ENCODE measurements at regions not wholly inside any gene's neighbourhood (a gene's known extent, or its start where the extent isn't known, plus 50 kb on each side); places are given as distances from the start of the nearest gene placed in this dataset.

GRCh38 chr20:60966031-60966430 is 286.0 kb upstream of the CDH4 start:
- DNase-seq (ENCODE audit: low read depth): no peak
- TF ChIP-seq CTCF (IDR thresholded peaks at IDR 0.05; ENCODE audit: insufficient read depth, low read depth, low read length): no peak
- H3K4me3 ChIP-seq (ENCODE audit: low read depth, low read length): no peak overlapping the region

DNA sequence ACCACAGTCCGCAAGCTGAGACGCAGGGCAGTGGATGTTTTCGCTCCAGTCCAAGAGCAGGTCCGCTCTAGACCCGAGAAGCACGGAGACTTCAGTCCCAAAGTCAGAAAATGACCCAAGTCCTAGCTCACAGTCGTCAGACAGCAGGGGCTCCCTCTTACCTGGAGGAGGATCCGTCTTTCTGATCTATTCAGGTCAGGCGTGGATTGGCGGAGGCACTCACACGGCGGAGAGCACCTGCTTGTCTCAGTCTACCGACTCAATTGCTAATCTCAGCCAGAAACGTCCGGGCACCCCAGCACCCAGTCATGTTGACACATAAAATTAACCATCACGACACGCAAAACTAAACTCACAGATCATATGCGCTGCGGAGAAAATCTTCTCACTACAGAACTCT is 285.3 kb upstream of the CDH4 start:
- DNase-seq (ENCODE audit: low read depth): no peak
- no peak overlapping the region for H3K4me3 ChIP-seq (ENCODE audit: low read depth, low read length)
- no peak for TF ChIP-seq CTCF (IDR thresholded peaks at IDR 0.05; ENCODE audit: insufficient read depth, low read depth, low read length)

DNA sequence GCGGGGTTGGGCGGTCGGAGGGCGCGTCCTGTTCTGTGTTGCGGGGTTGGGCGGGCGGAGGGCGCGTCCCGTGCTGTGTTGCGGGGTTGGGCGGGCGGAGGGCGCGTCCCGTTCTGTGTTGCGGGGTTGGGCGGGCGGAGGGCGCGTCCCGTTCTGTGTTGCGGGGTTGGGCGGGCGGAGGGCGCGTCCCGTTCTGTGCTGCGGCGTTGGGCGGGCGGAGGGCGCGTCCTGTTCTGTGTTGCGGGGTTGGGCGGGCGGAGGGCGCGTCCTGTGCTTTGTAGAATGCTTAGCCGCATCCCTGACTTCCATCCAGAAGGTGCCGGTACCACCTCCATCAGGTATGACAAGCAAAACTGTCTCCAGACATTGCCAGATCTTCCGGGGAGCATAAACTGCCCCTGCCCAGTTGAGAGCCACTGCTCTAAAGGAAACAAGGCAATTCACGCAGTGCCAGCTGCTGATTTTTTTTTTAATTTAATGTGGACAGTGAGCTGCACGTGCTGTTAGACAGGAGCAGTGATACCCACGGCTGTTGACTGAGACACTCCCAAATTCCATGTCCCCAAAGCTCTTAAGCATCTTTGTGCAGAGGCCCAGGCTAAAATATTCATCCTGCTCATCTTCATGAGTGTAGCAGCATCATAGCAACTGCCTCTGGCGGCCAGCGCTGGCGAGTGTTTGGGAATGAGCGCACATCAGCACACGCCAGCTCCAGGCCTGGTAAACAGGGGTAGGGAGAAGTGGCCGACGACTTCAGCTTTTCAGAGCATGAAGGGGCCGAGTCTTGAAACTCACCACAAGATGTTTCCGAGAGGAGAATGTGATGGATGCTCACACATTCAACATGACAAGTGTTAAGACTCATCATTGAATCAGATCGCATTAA is 284.4 kb upstream of the CDH4 start:
- no peak for TF ChIP-seq CTCF (IDR thresholded peaks at IDR 0.05; ENCODE audit: insufficient read depth, low read depth, low read length)
- H3K4me3 ChIP-seq (ENCODE audit: low read depth, low read length): no peak overlapping the region
- DNase-seq (ENCODE audit: low read depth): no peak

DNA sequence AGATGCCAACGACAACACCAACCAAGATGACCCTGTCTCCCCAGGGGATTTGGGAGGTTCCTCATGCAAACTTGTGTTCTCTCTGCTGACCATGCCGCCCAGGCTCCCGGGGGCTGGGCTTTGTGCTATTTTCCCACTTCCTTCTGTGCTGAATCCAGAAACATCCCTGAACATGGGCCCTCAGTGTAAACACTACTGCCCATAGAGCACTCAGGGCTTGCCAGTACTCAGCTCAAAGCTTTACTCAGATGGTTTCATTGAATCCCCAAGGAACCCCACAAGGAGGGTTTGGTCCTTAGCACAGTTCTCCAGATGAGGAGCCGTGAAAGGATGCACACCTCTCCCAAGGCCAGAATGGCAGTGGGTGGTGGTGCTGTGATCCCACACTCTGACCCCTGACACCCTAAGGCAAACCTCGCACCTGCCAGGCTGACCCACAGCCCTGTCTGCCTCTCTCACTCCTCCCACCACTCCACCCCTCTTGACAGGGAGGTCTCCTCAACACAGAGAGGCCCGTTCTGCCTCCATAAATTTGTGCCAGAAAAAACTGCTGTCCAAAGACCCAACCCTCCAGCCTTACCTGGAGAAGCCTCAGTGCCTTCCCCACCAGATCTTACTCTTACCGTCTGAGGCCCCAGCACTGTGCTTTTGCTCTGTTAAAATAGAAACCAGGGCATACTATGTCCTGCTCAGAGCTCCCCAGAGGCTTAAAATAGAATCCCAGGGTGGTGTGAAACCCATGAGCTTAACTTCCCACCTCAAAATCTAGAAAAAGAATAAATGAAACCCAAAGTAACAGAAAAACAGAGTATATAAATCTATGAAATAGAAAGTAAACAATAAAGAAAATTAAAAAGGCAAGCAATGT is 283.0 kb upstream of the CDH4 start:
- no peak for DNase-seq (ENCODE audit: low read depth)
- no peak overlapping the region for H3K4me3 ChIP-seq (ENCODE audit: low read depth, low read length)
- no peak for TF ChIP-seq CTCF (IDR thresholded peaks at IDR 0.05; ENCODE audit: insufficient read depth, low read depth, low read length)

- no peak for TF ChIP-seq CTCF (IDR thresholded peaks at IDR 0.05; ENCODE audit: insufficient read depth, low read depth, low read length)
- H3K4me3 ChIP-seq (ENCODE audit: low read depth, low read length): no peak overlapping the region
- DNase-seq (ENCODE audit: low read depth): no peak
Observed at GRCh38 chr20:60970601-60971000, 281.5 kb upstream of the CDH4 start.

DNA sequence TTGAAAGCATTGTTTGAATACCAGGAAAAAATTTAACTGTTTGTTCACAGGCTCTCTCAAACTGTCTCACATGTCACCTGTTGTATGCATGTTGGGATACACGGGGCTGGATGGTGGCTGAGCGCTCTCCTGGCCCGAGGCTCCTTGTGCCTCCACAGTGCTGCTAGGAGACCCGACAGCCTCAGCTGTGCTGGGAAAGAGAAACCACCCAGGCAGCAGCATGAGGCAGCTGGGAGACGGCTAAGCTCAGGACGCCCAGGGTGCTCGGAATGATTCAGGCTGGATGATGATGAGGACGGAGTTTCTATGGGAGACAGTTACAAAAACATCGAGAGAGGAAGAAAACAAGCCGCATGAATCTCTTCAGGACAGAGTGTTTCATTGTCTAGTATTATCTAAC is 278.0 kb upstream of the CDH4 start:
- TF ChIP-seq CTCF (IDR thresholded peaks at IDR 0.05; ENCODE audit: insufficient read depth, low read depth, low read length): no peak
- DNase-seq (ENCODE audit: low read depth): no peak
- no peak overlapping the region for H3K4me3 ChIP-seq (ENCODE audit: low read depth, low read length)
